Nephron (organoid): ENCODE measurements at regions not wholly inside any gene's neighbourhood (a gene's known extent, or its start where the extent isn't known, plus 50 kb on each side); places are given as distances from the start of the nearest gene placed in this dataset.
"Not testable (repeated sequence)": the region's sequence is repeated elsewhere in the genome, so short reads cannot be mapped to it uniquely, and the experiment has no call there.

Experiments
- H3K27ac Mint-ChIP-seq, 3 experiments: 2 replicates each; pipeline ENCODE4 v1.8.0; 2020; ENCODE audit warnings: mixed read lengths in 3 of 3, mild to moderate bottlenecking in 2 of 3, moderate library complexity in 1 of 3
- H3K27me3 Mint-ChIP-seq: 2 replicates; pipeline ENCODE4 v1.8.0; 2021; ENCODE audit warnings: low read depth, mild to moderate bottlenecking, moderate library complexity, mixed read lengths
- H3K36me3 Mint-ChIP-seq: 2 replicates; pipeline ENCODE4 v1.8.0; 2020; ENCODE audit warnings: low read depth, mixed read lengths
- H3K4me1 Mint-ChIP-seq: 2 replicates; pipeline ENCODE4 v1.8.0; 2020; ENCODE audit warnings: mixed read lengths
- H3K4me3 Mint-ChIP-seq, 3 experiments: 2 replicates each; pipeline ENCODE4 v1.8.0; 2020; ENCODE audit warnings: mild to moderate bottlenecking in 3 of 3, mixed read lengths in 3 of 3, moderate library complexity in 2 of 3
- H3K9me3 Mint-ChIP-seq: 2 replicates; pipeline ENCODE4 v1.8.0; 2020; ENCODE audit warnings: mixed read lengths
- TF ChIP-seq, protein P1 (sequence below), 3 experiments: fragments of 200-600 bp; sonication (generic); IDR thresholded peaks; one replicate each; pipeline ENCODE4 v1.5.0; 2021; ENCODE audit warnings: antibody characterized with exemption in 3 of 3; ENCODE audit not compliant: unreplicated experiment in 3 of 3

DNA sequence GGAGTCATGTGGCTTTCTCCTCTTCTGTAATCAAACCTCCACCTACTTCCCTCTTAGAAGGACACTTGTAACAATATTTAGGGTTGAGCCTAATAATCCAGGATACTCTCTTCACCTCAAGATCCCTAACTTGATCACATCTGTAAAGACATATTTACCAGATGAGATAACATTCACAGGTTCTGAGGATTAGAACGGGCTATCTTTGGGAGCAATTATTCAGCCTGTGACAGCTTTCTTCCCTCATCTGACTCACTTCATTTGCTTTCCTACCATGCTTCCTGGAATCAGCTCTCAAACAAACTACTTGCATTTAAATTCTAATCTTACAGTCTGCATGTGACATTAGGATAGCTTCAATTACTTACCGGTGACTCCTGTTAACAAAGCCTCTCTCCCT lies 133.5 kb upstream of the NDST3 start:
- Mint-ChIP-seq H3K36me3 (no peaks in the 10 kb centered on the region), H3K27me3 (no peaks in the 10 kb centered on the region)

DNA sequence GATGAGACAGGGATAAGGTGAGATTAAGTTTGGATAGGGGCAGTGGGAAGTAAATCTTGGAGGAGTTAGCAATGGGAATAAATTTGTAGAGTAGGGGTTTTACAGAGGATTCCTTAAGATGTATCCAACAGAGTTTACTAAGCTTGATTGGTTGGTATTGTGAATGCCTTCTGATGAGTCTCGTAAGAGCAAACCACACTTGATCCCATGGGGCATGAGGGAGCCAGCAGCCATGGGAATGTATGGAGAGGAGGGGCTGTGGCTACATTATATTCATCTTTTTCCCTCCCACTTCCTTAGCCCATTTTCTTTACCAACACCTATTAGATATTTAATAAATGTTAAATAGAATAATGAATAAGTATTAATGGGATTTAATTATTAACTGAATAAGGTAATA lies 126.6 kb upstream of the NDST3 start:
- H3K36me3 Mint-ChIP-seq, result no peaks in the 10 kb centered on the region
- H3K4me3 Mint-ChIP-seq, result no peak overlapping the region
- H3K27me3 Mint-ChIP-seq, result no peaks in the 10 kb centered on the region
- H3K27ac Mint-ChIP-seq, result no peak overlapping the region
- TF ChIP-seq, protein P1, sequence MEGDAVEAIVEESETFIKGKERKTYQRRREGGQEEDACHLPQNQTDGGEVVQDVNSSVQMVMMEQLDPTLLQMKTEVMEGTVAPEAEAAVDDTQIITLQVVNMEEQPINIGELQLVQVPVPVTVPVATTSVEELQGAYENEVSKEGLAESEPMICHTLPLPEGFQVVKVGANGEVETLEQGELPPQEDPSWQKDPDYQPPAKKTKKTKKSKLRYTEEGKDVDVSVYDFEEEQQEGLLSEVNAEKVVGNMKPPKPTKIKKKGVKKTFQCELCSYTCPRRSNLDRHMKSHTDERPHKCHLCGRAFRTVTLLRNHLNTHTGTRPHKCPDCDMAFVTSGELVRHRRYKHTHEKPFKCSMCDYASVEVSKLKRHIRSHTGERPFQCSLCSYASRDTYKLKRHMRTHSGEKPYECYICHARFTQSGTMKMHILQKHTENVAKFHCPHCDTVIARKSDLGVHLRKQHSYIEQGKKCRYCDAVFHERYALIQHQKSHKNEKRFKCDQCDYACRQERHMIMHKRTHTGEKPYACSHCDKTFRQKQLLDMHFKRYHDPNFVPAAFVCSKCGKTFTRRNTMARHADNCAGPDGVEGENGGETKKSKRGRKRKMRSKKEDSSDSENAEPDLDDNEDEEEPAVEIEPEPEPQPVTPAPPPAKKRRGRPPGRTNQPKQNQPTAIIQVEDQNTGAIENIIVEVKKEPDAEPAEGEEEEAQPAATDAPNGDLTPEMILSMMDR (IDR thresholded peaks at IDR 0.05; ENCODE audit: unreplicated experiment in 3 of 3), result no peak
- peaks cover 2% of the 10 kb centered on the region for H3K9me3 Mint-ChIP-seq
- H3K4me1 Mint-ChIP-seq, result no peaks in the 10 kb centered on the region

More for the DNA sequence above, 133.5 kb upstream of the NDST3 start:
- TF ChIP-seq, protein P1 (IDR thresholded peaks at IDR 0.05; ENCODE audit: unreplicated experiment in 3 of 3), result no peak
- Mint-ChIP-seq H3K4me3 (no peak overlapping the region), H3K27ac (no peak overlapping the region), H3K4me1 (no peaks in the 10 kb centered on the region), H3K9me3 (no peaks in the 10 kb centered on the region)

DNA sequence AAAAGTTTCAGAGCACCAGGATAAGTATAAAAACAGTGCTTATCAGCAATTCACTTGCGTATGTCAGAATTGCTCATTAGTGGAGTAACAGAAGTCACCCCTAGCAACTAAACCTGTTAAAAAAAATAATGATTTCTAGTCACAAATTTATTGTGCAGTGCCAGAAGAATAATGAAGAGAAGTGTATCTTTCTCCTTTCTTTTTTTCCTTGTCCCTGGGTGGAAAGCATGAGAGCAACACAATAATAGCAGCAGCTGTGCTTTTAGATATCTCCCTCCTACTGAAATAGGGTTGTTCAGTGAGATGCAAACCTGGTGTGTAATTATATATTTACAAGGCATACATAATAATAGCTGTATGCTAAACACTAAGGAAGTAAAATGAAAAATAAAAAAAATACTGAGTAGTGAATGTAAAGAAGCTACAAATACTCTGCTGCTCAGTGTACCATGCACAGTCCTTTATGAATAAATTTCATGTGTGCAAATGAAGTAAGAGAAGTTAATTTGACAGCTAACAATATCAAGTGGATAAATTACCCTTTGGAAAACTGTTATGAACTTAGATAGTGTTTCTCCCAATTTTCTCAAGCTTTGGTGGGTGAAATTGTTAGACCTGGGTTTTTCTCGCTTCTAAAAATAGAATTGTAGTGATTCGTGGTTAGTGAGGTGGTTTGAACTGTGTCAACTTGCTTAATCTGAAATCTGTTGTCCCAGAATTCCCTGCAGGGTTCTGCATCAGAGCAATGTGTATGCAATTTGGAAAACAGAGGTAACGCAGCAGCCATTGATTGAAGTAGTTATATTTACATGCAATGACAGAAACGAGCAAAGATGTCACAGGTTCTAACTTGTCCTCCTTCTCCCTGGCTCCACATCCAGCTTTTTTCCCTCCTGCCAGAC lies 125.7 kb upstream of the NDST3 start:
- no peaks in the 10 kb centered on the region for H3K36me3 Mint-ChIP-seq
- no peaks in the 10 kb centered on the region for H3K4me1 Mint-ChIP-seq
- no peak overlapping the region for H3K27ac Mint-ChIP-seq
- TF ChIP-seq, protein P1 (IDR thresholded peaks at IDR 0.05; ENCODE audit: unreplicated experiment in 3 of 3), result no peak
- H3K9me3 Mint-ChIP-seq, result peaks cover 5% of the 10 kb centered on the region
- no peak overlapping the region for H3K4me3 Mint-ChIP-seq
- no peaks in the 10 kb centered on the region for H3K27me3 Mint-ChIP-seq

DNA sequence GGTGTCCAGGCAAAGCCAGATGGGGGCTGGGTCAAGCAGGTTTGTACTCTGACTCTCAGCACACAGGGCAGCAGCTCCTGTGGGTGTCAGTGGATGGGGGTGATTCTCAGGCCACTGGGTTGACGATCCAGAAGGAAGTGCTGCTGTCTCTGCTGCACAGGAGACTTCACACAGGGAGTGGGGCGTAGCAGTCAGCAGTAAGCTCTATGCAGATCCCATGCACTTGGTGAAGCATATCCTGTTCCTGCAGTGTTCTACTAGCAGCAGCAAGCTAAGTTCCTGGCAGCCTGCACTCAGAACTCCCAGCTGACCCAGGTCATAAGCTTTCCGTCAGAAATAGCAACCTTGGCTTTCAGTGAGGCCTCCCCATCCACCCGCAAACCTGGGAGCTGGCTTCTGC lies 117.6 kb upstream of the NDST3 start:
- Mint-ChIP-seq H3K4me1 (no peaks in the 10 kb centered on the region), H3K36me3 (no peaks in the 10 kb centered on the region), H3K9me3 (peaks cover 16% of the 10 kb centered on the region), H3K27me3 (no peaks in the 10 kb centered on the region), H3K4me3 (no peak overlapping the region), H3K27ac (no peak overlapping the region)
- TF ChIP-seq, protein P1 (IDR thresholded peaks at IDR 0.05; ENCODE audit: unreplicated experiment in 3 of 3), result no peak

DNA sequence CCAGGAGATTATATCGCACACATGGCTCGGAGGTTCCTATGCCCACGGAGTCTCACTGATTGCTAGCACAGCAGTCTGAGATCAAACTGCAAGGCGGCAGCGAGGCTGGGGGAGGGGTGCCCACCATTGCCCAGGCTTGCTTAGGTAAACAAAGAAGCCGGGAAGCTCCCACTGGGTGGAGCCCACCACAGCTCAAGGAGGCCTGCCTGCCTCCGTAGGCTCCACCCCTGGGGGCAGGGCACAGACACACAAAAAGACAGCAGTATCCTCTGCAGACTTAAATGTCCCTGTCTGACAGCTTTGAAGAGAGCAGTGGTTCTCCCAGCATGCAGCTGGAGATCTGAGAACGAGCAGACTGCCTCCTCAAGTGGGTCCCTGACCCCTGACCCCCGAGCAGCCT lies 112.0 kb upstream of the NDST3 start:
- not testable (repeated sequence) for H3K27ac Mint-ChIP-seq, H3K4me1 Mint-ChIP-seq, H3K4me3 Mint-ChIP-seq, H3K9me3 Mint-ChIP-seq, H3K36me3 Mint-ChIP-seq, H3K27me3 Mint-ChIP-seq

DNA sequence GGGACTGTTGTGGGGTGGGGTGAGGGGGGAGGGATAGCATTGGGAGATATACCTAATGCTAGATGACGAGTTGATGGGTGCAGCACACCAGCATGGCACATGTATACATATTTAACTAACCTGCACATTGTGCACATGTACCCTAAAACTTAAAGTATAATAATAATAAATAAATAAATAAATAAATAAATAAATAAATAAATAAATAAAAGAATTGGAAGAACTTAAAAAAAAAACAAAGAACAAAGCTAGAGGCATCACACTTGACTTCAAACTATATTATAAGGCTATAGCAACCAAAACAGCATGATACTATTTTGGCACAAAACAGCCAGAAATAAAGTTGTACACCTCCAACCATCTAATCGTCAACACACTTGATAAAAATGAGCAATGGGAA lies 106.5 kb upstream of the NDST3 start:
- H3K4me1 Mint-ChIP-seq, H3K27me3 Mint-ChIP-seq, H3K36me3 Mint-ChIP-seq, H3K4me3 Mint-ChIP-seq, H3K27ac Mint-ChIP-seq: not testable (repeated sequence)
- peaks cover 13% of the 10 kb centered on the region for H3K9me3 Mint-ChIP-seq

DNA sequence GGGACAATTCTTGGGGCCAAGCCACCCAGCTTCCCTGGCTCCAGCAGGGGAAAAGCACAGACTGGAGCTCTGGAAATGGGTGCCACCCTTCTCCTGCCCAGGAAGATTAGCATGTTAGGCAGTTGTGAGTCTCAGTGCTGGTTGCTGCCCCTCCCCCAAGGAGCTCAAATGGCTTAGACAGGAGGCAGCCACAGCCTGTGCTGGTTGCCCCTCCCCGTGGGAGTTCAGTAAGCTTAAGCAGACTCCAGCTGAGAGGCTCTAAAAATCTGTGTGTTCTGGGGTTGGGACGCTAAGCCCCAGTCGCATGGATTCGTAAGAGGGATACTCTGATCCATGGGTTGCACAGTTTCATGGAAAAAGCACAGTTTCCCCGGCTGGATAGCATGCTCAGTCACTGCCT lies 92.7 kb upstream of the NDST3 start:
- H3K4me1 Mint-ChIP-seq, result no peaks in the 10 kb centered on the region
- no peaks in the 10 kb centered on the region for H3K36me3 Mint-ChIP-seq
- no peak overlapping the region for H3K4me3 Mint-ChIP-seq
- H3K27me3 Mint-ChIP-seq, result no peaks in the 10 kb centered on the region
- H3K9me3 Mint-ChIP-seq, result peaks cover 23% of the 10 kb centered on the region
- H3K27ac Mint-ChIP-seq, result no peak overlapping the region
- TF ChIP-seq, protein P1 (IDR thresholded peaks at IDR 0.05; ENCODE audit: unreplicated experiment in 3 of 3), result no peak
